ENCODE measurements at regions not wholly inside any gene's neighbourhood (a gene's known extent, or its start where the extent isn't known, plus 50 kb on each side); places are given as distances from the start of the nearest gene placed in this dataset.

- no peak for TF ChIP-seq REST (IDR thresholded peaks at IDR 0.05; ENCODE audit: low read depth, low read length)
- no peak for TF ChIP-seq BCLAF1 (IDR thresholded peaks at IDR 0.05)
- TF ChIP-seq USF1 (IDR thresholded peaks at IDR 0.05; ENCODE audit: borderline replicate concordance, extremely low read length, insufficient read depth, low read depth, low read length), result no peak
These were observed 226.2 kb upstream of the TP63 start for GRCh38 chr3:189404797-189405484.

Data from GM12878 (cell line).